Lower leg skin (tissue), 4 donors: ENCODE measurements at regions not wholly inside any gene's neighbourhood (a gene's known extent, or its start where the extent isn't known, plus 50 kb on each side); places are given as distances from the start of the nearest gene placed in this dataset.
"Not testable (repeated sequence)": the region's sequence is repeated elsewhere in the genome, so short reads cannot be mapped to it uniquely, and the experiment has no call there.

Source experiments
- DNase-seq, 2 donors: peaks; one replicate each; pipeline ENCODE4 v3.0.0-alpha.2; 2019; ENCODE audit warnings: low spot score in 2 of 2
- H3K4me3 ChIP-seq: fragments of 200-600 bp; sonication (generic); 2 replicates; pipeline ENCODE4 v1.5.1; 2017; ENCODE audit warnings: mild to moderate bottlenecking, low read depth; ENCODE audit not compliant: poor library complexity, severe bottlenecking
- POLR2A ChIP-seq, 2 donors: fragments of 450-650 bp; IDR thresholded peaks; one replicate each; pipeline ENCODE4 v1.6.1; 2016 to 2017; ENCODE audit warnings: antibody characterized with exemption in 2 of 2, mild to moderate bottlenecking in 1 of 2, moderate library complexity in 1 of 2
- WGBS, 2 donors: methylation state at CpG; one replicate each; pipeline ENCODE4 v1.1.5; 2018; 5-methylcytosine and 5-hydroxymethylcytosine counted together
- intact Hi-C: fragments of 100-400 bp; cut with DNase I; formaldehyde crosslinking; loops from one replicate; pipeline ENCODE4 v1.15.0; 2023; ENCODE audit warnings: low total_unique reads
- TF ChIP-seq, protein P1 (sequence below), 3 donors: fragments of 450-650 bp; IDR thresholded peaks; one replicate each; pipeline ENCODE4 v1.5.1; 2016; ENCODE audit warnings: antibody characterized with exemption in 3 of 3, mild to moderate bottlenecking in 3 of 3, moderate library complexity in 2 of 3

DNA sequence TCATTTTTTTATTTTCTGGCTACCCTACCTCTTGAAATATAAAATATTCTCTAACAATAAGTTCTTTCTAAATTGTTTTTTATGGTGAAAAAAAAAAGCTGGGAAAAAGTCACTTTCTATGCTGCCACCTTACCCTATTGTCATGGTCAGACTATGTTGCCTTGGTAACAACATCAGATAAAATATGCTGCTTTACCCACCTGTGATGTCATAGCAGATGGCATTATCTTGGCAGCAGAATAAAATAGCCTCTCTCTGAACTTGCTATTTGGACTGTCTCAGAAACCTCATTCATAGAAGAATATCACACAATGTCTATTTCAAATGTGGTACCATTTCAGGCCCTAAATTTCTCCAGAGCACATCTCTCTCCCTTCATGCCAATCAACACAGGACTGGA is 69.6 kb upstream of the SGIP1 start:
- DNase-seq, result no peak
- intact Hi-C loops, result no loop called here
- no peak overlapping the region for H3K4me3 ChIP-seq
- no peak for TF ChIP-seq POLR2A (IDR thresholded peaks at IDR 0.05)
- TF ChIP-seq, protein P1, sequence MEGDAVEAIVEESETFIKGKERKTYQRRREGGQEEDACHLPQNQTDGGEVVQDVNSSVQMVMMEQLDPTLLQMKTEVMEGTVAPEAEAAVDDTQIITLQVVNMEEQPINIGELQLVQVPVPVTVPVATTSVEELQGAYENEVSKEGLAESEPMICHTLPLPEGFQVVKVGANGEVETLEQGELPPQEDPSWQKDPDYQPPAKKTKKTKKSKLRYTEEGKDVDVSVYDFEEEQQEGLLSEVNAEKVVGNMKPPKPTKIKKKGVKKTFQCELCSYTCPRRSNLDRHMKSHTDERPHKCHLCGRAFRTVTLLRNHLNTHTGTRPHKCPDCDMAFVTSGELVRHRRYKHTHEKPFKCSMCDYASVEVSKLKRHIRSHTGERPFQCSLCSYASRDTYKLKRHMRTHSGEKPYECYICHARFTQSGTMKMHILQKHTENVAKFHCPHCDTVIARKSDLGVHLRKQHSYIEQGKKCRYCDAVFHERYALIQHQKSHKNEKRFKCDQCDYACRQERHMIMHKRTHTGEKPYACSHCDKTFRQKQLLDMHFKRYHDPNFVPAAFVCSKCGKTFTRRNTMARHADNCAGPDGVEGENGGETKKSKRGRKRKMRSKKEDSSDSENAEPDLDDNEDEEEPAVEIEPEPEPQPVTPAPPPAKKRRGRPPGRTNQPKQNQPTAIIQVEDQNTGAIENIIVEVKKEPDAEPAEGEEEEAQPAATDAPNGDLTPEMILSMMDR (IDR thresholded peaks at IDR 0.05), result no peak

DNA sequence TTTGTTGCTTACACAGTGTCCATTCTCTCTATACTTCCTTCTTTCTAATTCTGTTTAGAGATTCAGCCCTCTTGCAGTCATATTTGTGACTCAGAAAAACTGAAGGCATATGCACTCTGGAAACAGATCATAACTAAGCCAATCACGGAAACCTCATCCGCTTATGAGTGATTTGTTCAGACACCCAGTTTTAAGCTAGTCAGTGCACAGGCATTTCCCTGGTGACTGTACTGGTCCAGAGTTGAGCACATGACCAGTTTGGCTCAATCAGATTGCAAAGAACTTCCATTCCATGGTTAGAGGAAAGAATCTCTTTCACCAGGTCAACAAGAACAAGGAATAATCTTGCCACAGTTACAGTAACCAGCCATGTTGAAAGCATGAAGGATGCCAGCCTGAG is 69.2 kb upstream of the SGIP1 start:
- intact Hi-C loops, result no loop called here

DNA sequence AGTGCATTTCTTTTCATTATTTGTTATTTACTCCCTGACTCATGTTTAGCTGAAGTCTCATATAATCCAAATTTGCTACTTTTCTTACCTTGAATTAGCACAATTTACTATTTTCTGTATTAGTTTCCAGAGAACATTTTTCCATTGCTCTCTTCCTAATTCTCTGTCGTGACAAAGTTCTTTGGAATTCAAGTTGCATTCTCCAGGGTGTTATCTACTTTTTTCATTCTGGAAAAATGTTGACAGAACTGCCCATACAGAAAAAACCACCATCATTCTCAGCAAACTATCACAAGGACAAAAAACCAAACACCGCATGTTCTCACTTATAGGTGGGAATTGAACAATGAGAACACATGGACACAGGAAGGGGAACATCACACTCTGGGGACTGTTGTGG is 67.3 kb upstream of the SGIP1 start:
- intact Hi-C loops, DNase-seq, H3K4me3 ChIP-seq: not testable (repeated sequence)
- 57 to 64% methylated on average over 2 of the region's 2 CpGs for WGBS, 2 donors

More for the DNA sequence above, 69.2 kb upstream of the SGIP1 start:
- no peak for TF ChIP-seq POLR2A (IDR thresholded peaks at IDR 0.05)
- TF ChIP-seq, protein P1 (IDR thresholded peaks at IDR 0.05), result no peak
- DNase-seq, result no peak
- H3K4me3 ChIP-seq, result no peak overlapping the region
- whole genome bisulfite sequencing, 2 donors, result 36 to 38% methylated on average over 2 of the region's 2 CpGs

DNA sequence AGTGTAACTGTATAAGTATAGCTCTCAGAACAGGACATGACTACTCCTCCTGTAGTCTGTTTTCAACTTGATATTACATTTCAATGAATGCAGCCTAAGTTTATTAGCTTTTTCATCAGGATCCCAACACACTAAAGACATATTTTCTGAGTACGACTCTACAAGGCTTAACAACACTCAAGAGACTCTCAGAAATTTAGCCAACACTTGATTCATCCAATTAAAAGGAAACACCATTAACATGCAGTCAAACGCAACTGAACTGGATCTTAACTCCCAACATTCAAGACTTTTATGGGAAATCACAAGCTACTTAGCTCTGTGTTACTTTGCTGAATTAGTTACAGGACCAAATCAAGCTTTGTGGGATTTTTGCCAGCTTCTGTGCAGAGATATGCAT is 65.2 kb upstream of the SGIP1 start:
- H3K4me3 ChIP-seq, result no peak overlapping the region
- no peak for TF ChIP-seq POLR2A (IDR thresholded peaks at IDR 0.05)
- TF ChIP-seq, protein P1 (IDR thresholded peaks at IDR 0.05), result no peak
- intact Hi-C loops, result no loop called here
- no peak for DNase-seq
- WGBS, 2 donors, result 62 to 63% methylated on average over 2 of the region's 2 CpGs

DNA sequence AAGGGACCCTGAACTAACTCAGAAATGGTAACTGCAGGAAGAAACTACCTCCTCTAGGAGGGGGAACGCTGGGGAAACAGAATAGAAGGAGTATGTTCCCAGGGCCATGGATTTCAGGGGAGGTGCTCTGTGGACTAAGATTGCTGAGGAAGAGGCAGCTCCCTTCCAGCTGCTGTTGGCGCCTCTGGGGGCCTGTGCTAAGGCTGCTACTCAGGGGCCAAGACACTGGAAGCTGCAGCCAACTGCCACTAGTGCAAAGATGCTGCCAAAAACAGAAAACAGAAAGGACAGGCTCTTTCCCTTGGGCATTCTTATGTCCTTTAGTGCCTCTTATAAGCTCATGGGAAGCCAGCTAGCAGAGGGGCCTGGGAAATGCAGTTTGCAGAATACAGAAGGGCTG is 58.0 kb upstream of the SGIP1 start:
- no peak overlapping the region for H3K4me3 ChIP-seq
- intact Hi-C loops, result no loop called here
- TF ChIP-seq, protein P1 (IDR thresholded peaks at IDR 0.05), result no peak
- TF ChIP-seq POLR2A (IDR thresholded peaks at IDR 0.05), result no peak
- 55 to 73% methylated on average over 2 of the region's 2 CpGs for WGBS, 2 donors
- DNase-seq, result no peak

DNA sequence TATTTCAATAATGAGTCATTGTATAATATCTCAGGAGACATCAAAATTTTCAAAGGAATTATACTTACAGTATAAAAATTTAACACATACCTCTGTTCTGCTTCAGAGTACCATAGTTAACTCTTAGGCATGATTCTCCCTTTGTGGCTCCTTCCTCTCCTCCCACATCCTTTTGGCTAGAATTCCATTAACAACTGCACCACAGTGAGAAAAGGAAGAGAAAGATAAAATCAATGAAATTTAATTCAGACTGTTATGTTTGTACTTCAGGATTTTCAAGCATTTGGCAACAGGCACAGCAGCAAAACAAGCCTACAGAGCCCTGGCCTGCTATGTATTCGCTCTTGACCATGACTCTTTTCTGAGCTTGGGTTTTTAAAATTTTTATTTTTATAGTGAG is 57.2 kb upstream of the SGIP1 start:
- TF ChIP-seq, protein P1 (IDR thresholded peaks at IDR 0.05), result no peak
- TF ChIP-seq POLR2A (IDR thresholded peaks at IDR 0.05), result no peak
- no peak overlapping the region for H3K4me3 ChIP-seq
- 85 to 93% methylated on average over 1 of the region's 1 CpG for WGBS, 2 donors
- intact Hi-C loops, result no loop called here
- no peak for DNase-seq
